GM12891 (cell line): ENCODE measurements at regions not wholly inside any gene's neighbourhood (a gene's known extent, or its start where the extent isn't known, plus 50 kb on each side); places are given as distances from the start of the nearest gene placed in this dataset.

Source experiments
- POLR2A ChIP-seq: IDR thresholded peaks from 2 replicates; pipeline ENCODE4 v1.6.1; 2011; ENCODE audit warnings: low read depth, low read length, control low read depth
- POLR2AphosphoS5 ChIP-seq: IDR thresholded peaks from 2 replicates; pipeline ENCODE4 v1.6.1; 2011; ENCODE audit warnings: low read depth, low read length, control low read depth
- POU2F2 ChIP-seq: IDR thresholded peaks from 2 replicates; pipeline ENCODE4 v1.6.1; 2011; ENCODE audit warnings: low read depth, mild to moderate bottlenecking, control low read depth, low read length, moderate library complexity
- SPI1 ChIP-seq: IDR thresholded peaks from 2 replicates; pipeline ENCODE4 v1.6.1; 2011; ENCODE audit warnings: low read depth, low read length, control low read depth

DNA sequence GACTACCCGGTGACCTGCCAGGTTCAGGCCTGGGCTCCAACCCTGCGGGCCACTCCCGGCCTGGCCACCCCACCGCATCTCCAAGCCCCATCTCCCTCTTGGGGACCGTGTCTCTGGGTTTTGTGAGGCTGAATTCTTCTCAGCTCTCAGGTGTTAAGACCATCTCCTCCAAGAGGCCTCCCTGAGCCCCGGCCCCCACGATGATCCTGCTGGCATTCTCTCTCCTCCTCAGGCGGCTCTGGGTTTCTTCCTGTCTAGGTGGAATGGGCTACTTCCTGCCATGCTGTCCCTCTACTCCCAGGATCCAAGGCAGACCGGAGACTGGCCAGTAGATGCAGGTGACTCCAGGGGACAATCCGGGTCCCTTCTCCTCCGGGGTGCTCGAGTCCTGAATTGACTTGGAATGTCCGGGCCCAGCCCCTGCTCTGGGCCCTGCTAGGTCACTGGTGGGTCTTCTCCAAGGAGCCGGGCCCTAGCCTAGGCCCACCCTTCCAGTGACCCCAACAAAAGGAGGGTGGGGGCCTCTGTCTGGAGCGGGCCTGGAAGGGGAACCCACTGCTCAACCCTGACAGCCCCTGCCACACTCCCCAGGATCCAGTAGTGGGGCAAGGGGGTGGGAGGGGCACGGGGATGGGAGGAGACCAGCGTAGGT lies 219.8 kb downstream of the C9orf50 start:
- TF ChIP-seq POLR2A (no peak), POLR2AphosphoS5 (no peak), SPI1 (no peak), POU2F2 (no peak)
